Thyroid gland (tissue), 4 donors: ENCODE measurements at regions not wholly inside any gene's neighbourhood (a gene's known extent, or its start where the extent isn't known, plus 50 kb on each side); places are given as distances from the start of the nearest gene placed in this dataset.

Experiments used
- POLR2A ChIP-seq, 2 donors: fragments of 450-650 bp; IDR thresholded peaks; one replicate each; pipeline ENCODE4 v1.6.1; 2017; ENCODE audit warnings: antibody characterized with exemption in 2 of 2, mild to moderate bottlenecking in 2 of 2, moderate library complexity in 1 of 2
- TF ChIP-seq, protein P1 (sequence below), 6 experiments: fragments of 200-600 bp in 3 of 6; fragments of 450-650 bp in 3 of 6; sonication (generic) in 3 of 6; IDR thresholded peaks; one replicate each; pipeline ENCODE4 v1.5.1; 2016 to 2019; ENCODE audit warnings: antibody characterized with exemption in 6 of 6, mild to moderate bottlenecking in 2 of 6, inconsistent platforms in 1 of 6, moderate library complexity in 1 of 6

DNA sequence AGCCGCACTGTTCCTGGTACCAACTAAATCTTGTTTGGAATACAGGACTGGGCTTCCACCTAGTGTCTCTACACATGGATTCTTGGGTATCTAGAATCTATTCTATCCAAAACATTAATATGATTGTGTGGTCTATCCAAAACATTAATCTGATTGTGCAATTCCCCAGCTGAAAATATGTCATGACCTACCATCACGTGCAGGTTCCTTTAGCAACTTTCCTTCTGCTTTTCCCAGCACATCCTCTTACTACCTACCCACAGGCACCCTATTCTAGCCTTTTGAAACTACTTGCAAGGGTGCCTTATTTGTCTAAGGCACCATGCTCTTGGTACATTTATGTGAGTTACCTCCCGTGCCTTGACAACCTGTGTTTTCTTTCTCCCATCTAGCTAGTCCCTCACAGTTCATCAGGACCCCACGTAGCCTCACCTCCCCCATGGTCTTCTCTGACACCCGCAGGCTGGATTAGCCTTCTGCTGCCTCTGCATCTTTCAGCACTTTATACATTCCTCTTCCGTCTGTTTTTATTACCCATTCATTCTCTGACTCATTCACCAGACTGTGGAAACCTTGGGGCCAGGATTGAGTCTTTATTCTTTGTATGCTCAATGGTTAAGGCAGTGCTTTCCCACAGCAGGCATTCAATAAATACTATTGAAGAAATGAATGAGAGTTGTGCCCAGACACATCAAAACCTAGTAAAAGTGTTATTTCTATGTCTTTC is 88.8 kb upstream of the FAM9B start:
- no peak for TF ChIP-seq POLR2A (IDR thresholded peaks at IDR 0.05)
- TF ChIP-seq, protein P1, sequence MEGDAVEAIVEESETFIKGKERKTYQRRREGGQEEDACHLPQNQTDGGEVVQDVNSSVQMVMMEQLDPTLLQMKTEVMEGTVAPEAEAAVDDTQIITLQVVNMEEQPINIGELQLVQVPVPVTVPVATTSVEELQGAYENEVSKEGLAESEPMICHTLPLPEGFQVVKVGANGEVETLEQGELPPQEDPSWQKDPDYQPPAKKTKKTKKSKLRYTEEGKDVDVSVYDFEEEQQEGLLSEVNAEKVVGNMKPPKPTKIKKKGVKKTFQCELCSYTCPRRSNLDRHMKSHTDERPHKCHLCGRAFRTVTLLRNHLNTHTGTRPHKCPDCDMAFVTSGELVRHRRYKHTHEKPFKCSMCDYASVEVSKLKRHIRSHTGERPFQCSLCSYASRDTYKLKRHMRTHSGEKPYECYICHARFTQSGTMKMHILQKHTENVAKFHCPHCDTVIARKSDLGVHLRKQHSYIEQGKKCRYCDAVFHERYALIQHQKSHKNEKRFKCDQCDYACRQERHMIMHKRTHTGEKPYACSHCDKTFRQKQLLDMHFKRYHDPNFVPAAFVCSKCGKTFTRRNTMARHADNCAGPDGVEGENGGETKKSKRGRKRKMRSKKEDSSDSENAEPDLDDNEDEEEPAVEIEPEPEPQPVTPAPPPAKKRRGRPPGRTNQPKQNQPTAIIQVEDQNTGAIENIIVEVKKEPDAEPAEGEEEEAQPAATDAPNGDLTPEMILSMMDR (IDR thresholded peaks at IDR 0.05): no peak
